ENCODE measurements at regions not wholly inside any gene's neighbourhood (a gene's known extent, or its start where the extent isn't known, plus 50 kb on each side); places are given as distances from the start of the nearest gene placed in this dataset.
"Not testable (repeated sequence)": the region's sequence is repeated elsewhere in the genome, so short reads cannot be mapped to it uniquely, and the experiment has no call there.

DNA sequence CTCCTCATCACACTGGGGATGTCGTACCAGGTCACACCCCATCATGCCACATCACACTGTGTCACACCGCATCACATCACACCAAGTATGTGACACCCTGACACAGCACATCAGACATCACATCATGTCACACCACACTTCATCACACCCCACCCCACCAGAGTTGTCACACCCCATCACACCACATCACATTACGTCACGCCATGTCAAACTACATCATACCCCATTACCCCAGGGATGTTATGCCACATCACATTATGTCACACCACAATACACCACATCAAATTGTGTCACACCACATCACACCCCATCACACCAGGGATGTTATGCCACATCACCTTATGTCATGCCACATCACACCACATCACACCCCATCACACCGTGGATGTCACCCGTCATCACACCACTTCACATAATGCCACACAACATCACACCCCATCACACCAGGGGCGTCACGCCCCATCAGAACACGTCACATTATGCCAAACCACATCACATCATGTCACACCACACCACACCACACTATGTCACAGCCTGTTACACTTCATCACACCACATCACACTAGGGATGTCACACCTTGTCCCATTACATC is 133.6 kb downstream of the TMEM121 start:
- ATAC-seq (ENCODE audit: insufficient number of reproducible peaks, low FRiP score, low read depth): no peak
- TF ChIP-seq, protein P1, sequence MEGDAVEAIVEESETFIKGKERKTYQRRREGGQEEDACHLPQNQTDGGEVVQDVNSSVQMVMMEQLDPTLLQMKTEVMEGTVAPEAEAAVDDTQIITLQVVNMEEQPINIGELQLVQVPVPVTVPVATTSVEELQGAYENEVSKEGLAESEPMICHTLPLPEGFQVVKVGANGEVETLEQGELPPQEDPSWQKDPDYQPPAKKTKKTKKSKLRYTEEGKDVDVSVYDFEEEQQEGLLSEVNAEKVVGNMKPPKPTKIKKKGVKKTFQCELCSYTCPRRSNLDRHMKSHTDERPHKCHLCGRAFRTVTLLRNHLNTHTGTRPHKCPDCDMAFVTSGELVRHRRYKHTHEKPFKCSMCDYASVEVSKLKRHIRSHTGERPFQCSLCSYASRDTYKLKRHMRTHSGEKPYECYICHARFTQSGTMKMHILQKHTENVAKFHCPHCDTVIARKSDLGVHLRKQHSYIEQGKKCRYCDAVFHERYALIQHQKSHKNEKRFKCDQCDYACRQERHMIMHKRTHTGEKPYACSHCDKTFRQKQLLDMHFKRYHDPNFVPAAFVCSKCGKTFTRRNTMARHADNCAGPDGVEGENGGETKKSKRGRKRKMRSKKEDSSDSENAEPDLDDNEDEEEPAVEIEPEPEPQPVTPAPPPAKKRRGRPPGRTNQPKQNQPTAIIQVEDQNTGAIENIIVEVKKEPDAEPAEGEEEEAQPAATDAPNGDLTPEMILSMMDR (IDR thresholded peaks at IDR 0.05): no peak
- DNase-seq (ENCODE audit: low spot score): no peak
- Histone ChIP-seq H3K27ac (no peak overlapping the region), H3K4me1 (ENCODE audit: control insufficient read depth in 1 of 2, low read depth in 2 of 2) (peaks cover 0 to 9% of the 10 kb centered on the region in 2 donors), H3K9me3 (no peaks in the 10 kb centered on the region), H3K27me3 (replicated peaks; ENCODE audit: insufficient read depth) (no peaks in the 10 kb centered on the region), H3K36me3 (no peaks in the 10 kb centered on the region), H3K4me3 (no peak overlapping the region)

DNA sequence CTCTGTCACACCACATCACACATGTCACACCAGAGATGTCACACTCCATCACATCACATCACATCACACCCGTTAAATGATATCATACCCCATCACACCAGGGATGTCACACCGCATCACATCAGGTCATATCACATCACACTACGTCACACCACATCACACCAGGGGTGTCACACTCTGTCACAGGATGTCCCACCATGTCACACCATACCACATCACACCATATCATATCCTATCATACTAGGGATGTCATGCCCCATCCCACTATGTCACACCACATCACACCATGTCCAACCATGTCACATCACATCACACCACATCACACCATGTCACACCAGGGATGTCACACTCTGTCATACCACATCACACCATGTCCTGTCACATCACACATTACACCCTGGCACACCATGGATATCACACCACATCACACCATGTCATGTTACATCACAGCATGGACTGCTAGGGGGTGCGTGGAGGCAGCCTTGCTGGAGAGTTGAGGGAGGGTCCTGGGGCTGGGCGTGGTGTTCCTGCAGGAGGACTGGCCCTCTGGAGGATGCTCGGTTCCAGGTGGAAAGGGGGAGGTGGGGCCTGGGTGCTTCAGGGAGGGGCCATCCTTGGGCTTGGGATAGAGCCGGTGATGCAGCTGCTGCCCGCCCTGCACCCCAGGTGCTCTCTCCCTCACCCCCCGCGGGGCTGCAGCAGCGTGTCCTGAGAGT is 134.6 kb downstream of the TMEM121 start:
- ATAC-seq (ENCODE audit: insufficient number of reproducible peaks, low FRiP score, low read depth): no peak
- TF ChIP-seq, protein P1 (IDR thresholded peaks at IDR 0.05): no peak
- peaks cover 0 to 9% of the 10 kb centered on the region in 2 donors for H3K4me1 ChIP-seq (ENCODE audit: control insufficient read depth in 1 of 2, low read depth in 2 of 2)
- no peak overlapping the region for H3K27ac ChIP-seq
- H3K36me3 ChIP-seq: no peaks in the 10 kb centered on the region
- H3K27me3 ChIP-seq (replicated peaks; ENCODE audit: insufficient read depth): no peaks in the 10 kb centered on the region
- no peaks in the 10 kb centered on the region for H3K9me3 ChIP-seq
- no peak overlapping the region for H3K4me3 ChIP-seq
- no peak for DNase-seq (ENCODE audit: low spot score)

DNA sequence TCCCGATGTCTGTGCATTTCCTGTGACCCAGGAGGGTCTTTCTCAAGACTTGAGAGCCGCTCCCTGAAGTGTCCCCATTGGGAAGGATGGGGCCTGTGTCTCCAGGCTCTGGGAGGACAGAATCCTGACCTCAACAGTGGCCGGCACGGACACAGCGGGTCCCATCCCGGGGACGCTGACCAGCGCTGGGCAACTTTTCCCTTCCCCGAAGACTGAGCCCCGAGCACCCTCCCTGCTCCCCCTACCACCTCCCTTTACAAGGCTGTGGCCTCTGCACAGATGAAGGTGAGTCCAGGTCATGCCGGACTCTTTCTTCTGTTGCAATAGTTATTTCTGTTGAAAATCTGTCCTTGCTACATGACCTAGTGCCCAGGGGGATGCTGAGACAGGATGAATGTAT is 135.7 kb downstream of the TMEM121 start:
- H3K4me3 ChIP-seq; DNase-seq (ENCODE audit: low spot score); H3K27ac ChIP-seq; H3K27me3 ChIP-seq (replicated peaks; ENCODE audit: insufficient read depth); H3K36me3 ChIP-seq; H3K9me3 ChIP-seq; H3K4me1 ChIP-seq (ENCODE audit: control insufficient read depth in 1 of 2, low read depth in 2 of 2); ATAC-seq (ENCODE audit: insufficient number of reproducible peaks, low FRiP score, low read depth): not testable (repeated sequence)

DNA sequence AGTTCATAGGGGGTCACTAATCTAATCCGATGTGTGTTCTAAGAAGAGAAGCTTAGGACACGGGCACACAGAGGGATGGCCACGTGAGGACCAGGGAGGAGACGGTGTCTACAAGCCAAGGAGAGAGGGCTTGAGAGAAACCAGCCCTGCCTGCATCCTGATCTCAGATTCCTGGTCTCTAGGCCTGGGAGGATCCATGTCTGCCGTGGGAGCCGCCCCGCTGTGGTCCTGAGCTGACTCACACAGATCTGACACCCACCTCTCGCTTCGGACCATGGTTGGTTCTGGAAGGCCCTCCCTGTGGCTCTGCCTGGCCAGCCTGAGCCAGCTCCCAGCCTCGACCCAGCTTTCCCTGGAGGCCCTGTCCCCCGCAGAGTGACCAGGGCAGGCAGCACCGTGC is 136.2 kb downstream of the TMEM121 start:
- not testable (repeated sequence) for H3K9me3 ChIP-seq; H3K4me3 ChIP-seq; ATAC-seq (ENCODE audit: insufficient number of reproducible peaks, low FRiP score, low read depth); H3K27ac ChIP-seq; H3K36me3 ChIP-seq; DNase-seq (ENCODE audit: low spot score); H3K27me3 ChIP-seq (replicated peaks; ENCODE audit: insufficient read depth); H3K4me1 ChIP-seq (ENCODE audit: control insufficient read depth in 1 of 2, low read depth in 2 of 2)

DNA sequence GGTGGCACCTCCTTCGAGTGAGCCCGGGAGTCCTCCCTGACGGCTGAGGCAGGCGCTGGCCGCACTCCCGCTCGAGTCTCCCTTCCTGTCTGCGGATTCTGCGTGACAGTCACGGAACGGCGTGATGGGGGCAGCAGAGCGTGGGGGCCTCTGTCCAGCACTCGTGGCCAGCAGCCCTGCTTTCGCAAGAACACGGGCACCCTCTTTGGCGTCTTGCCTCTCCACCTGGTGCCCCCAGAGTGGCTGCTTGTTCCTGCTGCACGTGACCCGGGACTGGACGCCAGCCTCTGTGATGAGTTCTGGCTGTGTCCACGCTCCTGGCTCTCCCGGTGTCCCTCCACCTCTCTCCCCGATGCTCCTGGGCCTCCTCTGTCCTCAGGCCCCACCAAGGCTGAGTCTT is 136.9 kb downstream of the TMEM121 start:
- H3K27ac ChIP-seq; ATAC-seq (ENCODE audit: insufficient number of reproducible peaks, low FRiP score, low read depth); H3K4me1 ChIP-seq (ENCODE audit: control insufficient read depth in 1 of 2, low read depth in 2 of 2); H3K36me3 ChIP-seq; H3K4me3 ChIP-seq; H3K9me3 ChIP-seq; DNase-seq (ENCODE audit: low spot score); H3K27me3 ChIP-seq (replicated peaks; ENCODE audit: insufficient read depth): not testable (repeated sequence)

DNA sequence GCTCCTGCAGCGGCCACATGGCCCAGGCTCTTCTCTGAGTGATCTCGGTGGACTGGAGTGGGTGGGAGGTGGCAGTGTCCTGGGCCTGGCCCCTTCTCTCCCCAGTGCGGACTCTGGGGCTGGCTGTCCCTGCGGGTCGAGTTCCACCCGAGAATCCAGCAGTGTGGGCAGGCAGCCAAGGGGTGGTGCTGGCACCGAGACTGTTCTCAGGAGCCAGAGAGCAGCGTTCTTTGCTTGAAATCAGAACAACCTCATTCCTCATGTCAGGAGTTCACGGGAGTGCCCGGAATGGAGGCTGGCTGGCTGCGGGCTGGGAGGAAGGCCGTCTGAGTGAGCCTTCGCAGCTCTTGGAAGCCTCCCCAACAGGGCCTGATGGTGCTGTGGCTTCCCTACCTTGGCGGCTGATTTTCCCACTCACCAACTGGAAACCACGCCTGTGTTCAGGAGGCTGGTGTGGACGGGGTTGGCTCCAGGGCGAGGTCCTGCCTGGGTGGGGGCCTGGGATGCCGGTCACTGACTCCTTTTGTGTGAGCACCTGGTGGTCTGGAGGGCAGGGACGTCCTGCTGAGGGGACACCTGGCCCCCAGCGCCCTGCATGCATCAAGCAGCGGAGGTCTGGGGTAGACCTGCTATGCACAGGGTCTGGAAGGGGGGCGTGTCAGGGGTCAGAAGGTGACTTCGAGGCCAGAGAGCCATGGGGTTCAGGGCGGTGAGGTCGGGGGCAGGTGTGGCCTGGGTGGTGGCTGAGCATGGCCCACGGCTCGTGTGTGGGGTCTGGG is 137.6 kb downstream of the TMEM121 start:
- H3K36me3 ChIP-seq; H3K4me1 ChIP-seq (ENCODE audit: control insufficient read depth in 1 of 2, low read depth in 2 of 2); ATAC-seq (ENCODE audit: insufficient number of reproducible peaks, low FRiP score, low read depth); H3K9me3 ChIP-seq; DNase-seq (ENCODE audit: low spot score); H3K4me3 ChIP-seq; H3K27me3 ChIP-seq (replicated peaks; ENCODE audit: insufficient read depth): not testable (repeated sequence)
- H3K27ac ChIP-seq: peak overlapping the region; percentile 69 to 71

DNA sequence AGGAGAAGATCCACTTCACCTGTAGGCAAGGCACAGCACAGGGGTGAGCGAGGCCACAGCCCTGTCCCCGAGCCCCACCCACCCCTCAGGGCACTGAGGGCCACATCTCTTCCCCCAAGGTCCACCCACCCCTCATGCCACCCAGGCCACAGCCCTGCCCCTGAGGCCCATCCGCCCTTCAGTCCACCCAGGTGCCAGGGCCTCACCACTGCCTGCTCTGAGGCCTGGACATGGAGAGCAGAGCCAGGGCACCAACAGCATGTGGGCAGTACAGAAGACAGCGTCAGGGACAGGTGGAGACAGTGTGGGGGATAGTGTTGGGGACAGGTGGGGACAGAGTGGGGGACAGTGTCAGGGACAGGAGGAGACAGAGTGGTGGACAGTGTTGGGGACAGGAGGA is 138.3 kb downstream of the TMEM121 start:
- Histone ChIP-seq H3K9me3 (no peaks in the 10 kb centered on the region), H3K4me1 (ENCODE audit: control insufficient read depth in 1 of 2, low read depth in 2 of 2) (peaks cover 0 to 9% of the 10 kb centered on the region in 2 donors), H3K4me3 (no peak overlapping the region), H3K36me3 (no peaks in the 10 kb centered on the region), H3K27ac (no peak overlapping the region), H3K27me3 (replicated peaks; ENCODE audit: insufficient read depth) (no peaks in the 10 kb centered on the region)
- ATAC-seq (ENCODE audit: insufficient number of reproducible peaks, low FRiP score, low read depth) (no peak), DNase-seq (ENCODE audit: low spot score) (no peak)
- TF ChIP-seq, protein P1 (IDR thresholded peaks at IDR 0.05): no peak
